ENCODE measurements at regions not wholly inside any gene's neighbourhood (a gene's known extent, or its start where the extent isn't known, plus 50 kb on each side); places are given as distances from the start of the nearest gene placed in this dataset.

DNA sequence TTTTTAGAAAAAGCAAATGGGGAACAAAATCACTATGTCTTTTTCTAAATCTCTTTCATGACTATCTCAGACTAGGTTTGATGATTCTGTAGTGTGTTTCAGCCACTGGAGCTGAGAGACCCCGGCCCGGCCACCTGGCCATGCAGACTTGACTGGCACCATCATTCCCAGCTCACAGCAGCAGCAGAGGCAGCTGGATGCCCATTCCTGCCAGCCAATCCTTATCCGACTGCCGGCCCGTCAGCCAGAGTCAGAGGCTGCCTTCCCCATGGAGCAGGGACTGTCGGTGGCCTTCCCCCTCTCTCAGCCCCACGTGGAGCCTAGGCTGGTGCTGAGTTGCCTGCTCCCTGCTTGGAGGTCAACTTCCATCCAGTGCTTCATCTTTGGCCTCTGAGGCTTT, 56.0 kb upstream of the WSB1 start:
- Histone ChIP-seq H3K4me2 (no peak overlapping the region), H3K9ac (no peak overlapping the region), H3K4me1 (ENCODE audit: low read depth, poor library complexity, severe bottlenecking) (peaks cover 4% of the 10 kb centered on the region), H3K79me2 (ENCODE audit: insufficient read depth, low read depth) (no peaks in the 10 kb centered on the region), H3K27me3 (ENCODE audit: insufficient read depth, low read depth) (no peaks in the 10 kb centered on the region), H4K20me1 (ENCODE audit: insufficient read depth) (no peaks in the 10 kb centered on the region), H3K36me3 (ENCODE audit: insufficient read depth) (no peaks in the 10 kb centered on the region), H2AFZ (ENCODE audit: low read depth) (no peak overlapping the region), H3K27ac (no peak overlapping the region), H3K4me3 (IDR thresholded peaks at IDR 0.05; ENCODE audit: insufficient read depth, low read depth, low read length) (no peak overlapping the region)
- TF ChIP-seq, protein P1, sequence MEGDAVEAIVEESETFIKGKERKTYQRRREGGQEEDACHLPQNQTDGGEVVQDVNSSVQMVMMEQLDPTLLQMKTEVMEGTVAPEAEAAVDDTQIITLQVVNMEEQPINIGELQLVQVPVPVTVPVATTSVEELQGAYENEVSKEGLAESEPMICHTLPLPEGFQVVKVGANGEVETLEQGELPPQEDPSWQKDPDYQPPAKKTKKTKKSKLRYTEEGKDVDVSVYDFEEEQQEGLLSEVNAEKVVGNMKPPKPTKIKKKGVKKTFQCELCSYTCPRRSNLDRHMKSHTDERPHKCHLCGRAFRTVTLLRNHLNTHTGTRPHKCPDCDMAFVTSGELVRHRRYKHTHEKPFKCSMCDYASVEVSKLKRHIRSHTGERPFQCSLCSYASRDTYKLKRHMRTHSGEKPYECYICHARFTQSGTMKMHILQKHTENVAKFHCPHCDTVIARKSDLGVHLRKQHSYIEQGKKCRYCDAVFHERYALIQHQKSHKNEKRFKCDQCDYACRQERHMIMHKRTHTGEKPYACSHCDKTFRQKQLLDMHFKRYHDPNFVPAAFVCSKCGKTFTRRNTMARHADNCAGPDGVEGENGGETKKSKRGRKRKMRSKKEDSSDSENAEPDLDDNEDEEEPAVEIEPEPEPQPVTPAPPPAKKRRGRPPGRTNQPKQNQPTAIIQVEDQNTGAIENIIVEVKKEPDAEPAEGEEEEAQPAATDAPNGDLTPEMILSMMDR (conservative IDR thresholded peaks at IDR 0.05; ENCODE audit: low read depth, low read length), result no peak

DNA sequence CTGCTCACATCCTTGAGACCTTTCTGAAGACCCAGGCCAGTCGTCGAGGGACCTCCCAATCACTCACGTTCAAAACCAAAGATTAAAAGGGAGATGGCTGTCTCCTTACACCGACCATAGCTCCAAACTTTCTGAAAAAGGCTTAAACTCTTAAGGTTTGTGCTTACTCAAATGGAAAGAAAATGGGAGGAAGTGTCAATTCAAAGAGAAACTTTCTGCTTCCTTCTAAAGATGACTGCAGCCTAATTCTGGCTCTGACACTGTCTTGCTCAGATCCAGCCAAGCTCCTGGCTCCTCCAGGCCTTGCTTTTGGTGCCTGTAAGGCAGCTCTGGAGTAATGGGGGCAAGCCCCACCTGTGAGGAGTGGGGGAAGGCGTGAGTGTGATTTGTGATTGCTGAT, 54.9 kb upstream of the WSB1 start:
- H3K36me3 ChIP-seq (ENCODE audit: insufficient read depth), result no peaks in the 10 kb centered on the region
- no peaks in the 10 kb centered on the region for H3K79me2 ChIP-seq (ENCODE audit: insufficient read depth, low read depth)
- H3K27ac ChIP-seq, result no peak overlapping the region
- no peak overlapping the region for H2AFZ ChIP-seq (ENCODE audit: low read depth)
- no peak overlapping the region for H3K4me2 ChIP-seq
- peaks cover 4% of the 10 kb centered on the region for H3K4me1 ChIP-seq (ENCODE audit: low read depth, poor library complexity, severe bottlenecking)
- no peaks in the 10 kb centered on the region for H3K27me3 ChIP-seq (ENCODE audit: insufficient read depth, low read depth)
- H3K9ac ChIP-seq, result no peak overlapping the region
- H4K20me1 ChIP-seq (ENCODE audit: insufficient read depth), result no peaks in the 10 kb centered on the region
- no peak overlapping the region for H3K4me3 ChIP-seq (IDR thresholded peaks at IDR 0.05; ENCODE audit: insufficient read depth, low read depth, low read length)
- TF ChIP-seq, protein P1 (conservative IDR thresholded peaks at IDR 0.05; ENCODE audit: low read depth, low read length), result no peak

DNA sequence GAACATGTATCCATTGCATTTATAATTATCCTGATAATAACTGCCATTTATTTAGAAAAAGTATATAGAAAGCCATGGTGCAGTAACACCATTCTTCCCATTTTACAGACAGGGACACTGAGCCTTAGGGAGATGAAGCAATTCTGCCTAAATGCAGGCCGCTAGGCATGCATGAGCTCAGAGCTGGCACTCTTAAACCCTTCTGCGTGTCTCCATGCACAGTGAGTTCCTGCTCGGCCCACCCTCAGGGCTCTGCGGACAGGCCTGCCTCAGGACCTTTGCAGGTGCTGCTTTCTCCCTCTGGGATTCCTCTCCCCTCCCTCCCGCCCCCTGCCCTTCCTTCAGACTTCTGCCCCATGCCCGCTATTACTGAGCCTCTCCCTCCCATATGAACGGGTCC, 54.3 kb upstream of the WSB1 start:
- Histone ChIP-seq H3K79me2 (ENCODE audit: insufficient read depth, low read depth) (no peaks in the 10 kb centered on the region), H3K27ac (no peak overlapping the region), H3K36me3 (ENCODE audit: insufficient read depth) (no peaks in the 10 kb centered on the region), H3K4me2 (no peak overlapping the region), H3K4me3 (IDR thresholded peaks at IDR 0.05; ENCODE audit: insufficient read depth, low read depth, low read length) (no peak overlapping the region), H3K4me1 (ENCODE audit: low read depth, poor library complexity, severe bottlenecking) (peaks cover 4% of the 10 kb centered on the region), H4K20me1 (ENCODE audit: insufficient read depth) (no peaks in the 10 kb centered on the region), H3K27me3 (ENCODE audit: insufficient read depth, low read depth) (no peaks in the 10 kb centered on the region), H2AFZ (ENCODE audit: low read depth) (no peak overlapping the region), H3K9ac (no peak overlapping the region)
- TF ChIP-seq, protein P1 (conservative IDR thresholded peaks at IDR 0.05; ENCODE audit: low read depth, low read length), result no peak

DNA sequence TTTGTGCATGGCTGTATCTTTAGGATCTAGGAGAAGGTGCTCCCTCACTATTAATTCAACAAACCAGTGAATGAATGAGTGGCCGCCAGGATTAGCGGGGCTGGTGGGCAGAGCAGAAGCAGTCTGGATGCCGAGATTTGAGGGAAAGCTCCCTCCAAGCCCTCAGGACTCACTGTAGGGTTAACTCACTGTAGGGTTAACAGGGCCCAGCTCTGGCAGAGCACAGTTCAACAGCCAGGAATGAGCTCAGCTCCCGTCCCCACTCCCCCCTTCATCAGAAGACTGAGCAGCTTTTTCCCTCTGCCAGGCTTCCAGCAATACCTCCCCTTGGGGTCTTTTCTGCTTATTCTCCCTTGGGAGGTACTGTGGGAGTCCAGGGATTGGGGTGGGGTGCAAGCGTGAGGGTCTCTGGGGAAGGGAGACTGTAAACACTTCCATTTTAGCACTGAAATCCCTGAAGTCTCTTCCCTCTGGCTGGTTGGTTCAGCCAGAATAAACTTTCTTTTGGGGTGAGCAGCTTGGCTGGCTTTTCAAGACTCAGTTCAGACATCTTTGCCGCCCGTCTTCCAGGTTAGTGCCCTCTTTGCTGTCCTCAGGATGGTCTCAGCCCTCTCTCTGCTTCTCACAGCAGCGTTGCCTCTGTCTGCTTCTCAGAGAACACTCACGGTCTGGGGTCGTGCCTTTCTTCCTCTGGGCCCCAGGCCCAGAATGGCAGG, 53.7 kb upstream of the WSB1 start:
- no peak overlapping the region for H2AFZ ChIP-seq (ENCODE audit: low read depth)
- H3K4me2 ChIP-seq, result no peak overlapping the region
- H3K27me3 ChIP-seq (ENCODE audit: insufficient read depth, low read depth), result no peaks in the 10 kb centered on the region
- H3K27ac ChIP-seq, result no peak overlapping the region
- TF ChIP-seq, protein P1 (conservative IDR thresholded peaks at IDR 0.05; ENCODE audit: low read depth, low read length), result no peak
- H3K9ac ChIP-seq, result no peak overlapping the region
- H3K36me3 ChIP-seq (ENCODE audit: insufficient read depth), result no peaks in the 10 kb centered on the region
- no peaks in the 10 kb centered on the region for H3K79me2 ChIP-seq (ENCODE audit: insufficient read depth, low read depth)
- H3K4me3 ChIP-seq (IDR thresholded peaks at IDR 0.05; ENCODE audit: insufficient read depth, low read depth, low read length), result no peak overlapping the region
- no peaks in the 10 kb centered on the region for H4K20me1 ChIP-seq (ENCODE audit: insufficient read depth)
- H3K4me1 ChIP-seq (ENCODE audit: low read depth, poor library complexity, severe bottlenecking), result peaks cover 11% of the 10 kb centered on the region
